H1 (cell line): ENCODE measurements at regions not wholly inside any gene's neighbourhood (a gene's known extent, or its start where the extent isn't known, plus 50 kb on each side); places are given as distances from the start of the nearest gene placed in this dataset.

ENCODE experiments used
- CTCF ChIA-PET: fragments of 300-600 bp; sonication (Branson Sonifier 250); formaldehyde crosslinking; loops from one replicate; lab custom pipeline; 2021; ENCODE audit not compliant: partially characterized antibody; lab: Charles Lee
- POLR2A ChIA-PET: fragments of 300-600 bp; sonication (Branson Sonifier 250); formaldehyde crosslinking; loops from one replicate; lab custom pipeline; 2021; ENCODE audit warnings: inconsistent platforms; ENCODE audit not compliant: partially characterized antibody; lab: Charles Lee
- DNase-seq, 2 experiments: peaks; one replicate each; pipeline versions ENCODE4 v3.0.0 to v3.0.0-alpha.2; 2010 to 2022; ENCODE audit warnings: low spot score in 2 of 2, low read depth in 1 of 2, mixed read lengths in 1 of 2
- FAIRE-seq: peaks from 2 replicates; lab custom pipeline; 2011; peaks lifted over from hg19 to GRCh38; lab: Jason Lieb, UNC
- H2AFZ ChIP-seq: 2 replicates; pipeline ENCODE4 v1.8.1; 2012; ENCODE audit warnings: low read length, inconsistent platforms
- H2AK5ac ChIP-seq: 2 replicates; pipeline ENCODE4 v1.6.1; 2013; ENCODE audit warnings: low read depth, low read length
- H2BK120ac ChIP-seq: replicated peaks from 2 replicates; pipeline ENCODE3; 2013; ENCODE audit warnings: low read depth, low read length, inconsistent platforms
- H2BK12ac ChIP-seq: 2 replicates; pipeline ENCODE4 v1.6.1; 2013; ENCODE audit warnings: low read depth, low read length
- H2BK15ac ChIP-seq: 2 replicates; pipeline ENCODE4 v1.6.1; 2013; ENCODE audit warnings: low read length
- H2BK20ac ChIP-seq: 2 replicates; pipeline ENCODE4 v1.6.1; 2013; ENCODE audit warnings: low read length
- H2BK5ac ChIP-seq: 2 replicates; pipeline ENCODE4 v1.6.1; 2013; ENCODE audit warnings: low read depth, low read length
- H3K14ac ChIP-seq: 2 replicates; pipeline ENCODE4 v1.6.1; 2013; ENCODE audit warnings: inconsistent platforms; ENCODE audit not compliant: insufficient read length
- H3K18ac ChIP-seq: 2 replicates; pipeline ENCODE4 v1.6.1; 2013; ENCODE audit warnings: low read length; ENCODE audit errors: extremely low read depth
- H3K23ac ChIP-seq: 2 replicates; pipeline ENCODE4 v1.6.1; 2013; ENCODE audit warnings: inconsistent platforms; ENCODE audit not compliant: insufficient read length
- H3K23me2 ChIP-seq: 2 replicates; pipeline ENCODE4 v1.6.1; 2013; ENCODE audit warnings: low read depth, low read length
- H3K27ac ChIP-seq: 2 replicates; pipeline ENCODE4 v1.6.1; 2011; ENCODE audit warnings: low read depth, low read length, inconsistent platforms
- H3K27me3 ChIP-seq, 4 experiments: replicated peaks in 1 of 4; 1 replicate in 1 of 4; 2 replicates in 3 of 4; pipeline versions ENCODE4 v1.6.1 to v1.8.1; 2011 to 2013; ENCODE audit warnings: low read length in 3 of 4, mild to moderate bottlenecking in 3 of 4, inconsistent platforms in 2 of 4, mixed read lengths in 2 of 4, moderate library complexity in 1 of 4; ENCODE audit not compliant: control insufficient read depth in 3 of 4, insufficient read depth in 3 of 4; ENCODE audit errors: extremely low read depth in 1 of 4
- H3K36me3 ChIP-seq, 4 experiments: 2 replicates each; pipeline versions ENCODE4 v1.6.1 to v1.8.1; 2011 to 2013; ENCODE audit warnings: mild to moderate bottlenecking in 4 of 4, low read length in 3 of 4, moderate library complexity in 2 of 4, control low read depth in 1 of 4, inconsistent platforms in 1 of 4; ENCODE audit not compliant: insufficient read depth in 4 of 4, control insufficient read depth in 2 of 4
- H3K4ac ChIP-seq: replicated peaks from 2 replicates; pipeline ENCODE3; 2013; ENCODE audit warnings: low read length, low read depth, mixed read lengths, inconsistent platforms; ENCODE audit not compliant: insufficient read length
- H3K4me1 ChIP-seq, 4 experiments: replicated peaks in 1 of 4; 1 replicate in 1 of 4; 2 replicates in 3 of 4; pipeline versions ENCODE4 v1.6.1 to v1.8.1; 2011 to 2013; ENCODE audit warnings: low read length in 3 of 4, inconsistent platforms in 2 of 4, mixed read lengths in 1 of 4; ENCODE audit not compliant: insufficient read depth in 4 of 4, control insufficient read depth in 3 of 4
- H3K4me2 ChIP-seq, 2 experiments: 2 replicates each; pipeline versions ENCODE4 v1.6.1 to v1.8.1; 2011 to 2013; ENCODE audit warnings: low read depth in 2 of 2, low read length in 2 of 2, control low read depth in 1 of 2, inconsistent platforms in 1 of 2, mild to moderate bottlenecking in 1 of 2; ENCODE audit not compliant: insufficient read depth in 1 of 2
- H3K4me3 ChIP-seq, 4 experiments: fragments of 200-600, 300-600 bp in 1 of 4; sonication (generic), shearing (Covaris generic), sonication (Bioruptor Twin) in 1 of 4; 2 replicates each; pipeline versions ENCODE4 v1.5.1 to v1.8.1; 2011 to 2016; ENCODE audit warnings: low read length in 4 of 4, low read depth in 3 of 4, control low read depth in 2 of 4, inconsistent platforms in 2 of 4, mild to moderate bottlenecking in 2 of 4, mixed read lengths in 1 of 4, moderate library complexity in 1 of 4; ENCODE audit not compliant: insufficient read depth in 2 of 4; ENCODE audit errors: extremely low read depth in 1 of 4
- H3K56ac ChIP-seq: replicated peaks from 2 replicates; pipeline ENCODE3; 2013; ENCODE audit warnings: low read depth, mild to moderate bottlenecking, mixed read lengths, low read length, inconsistent platforms; ENCODE audit not compliant: insufficient read length
- H3K79me1 ChIP-seq: 2 replicates; pipeline ENCODE4 v1.6.1; 2013; ENCODE audit warnings: low read depth, low read length, control low read depth
- H3K79me2 ChIP-seq, 2 experiments: 2 replicates each; pipeline versions ENCODE4 v1.6.1 to v1.8.1; 2012 to 2013; ENCODE audit warnings: low read length in 2 of 2, mild to moderate bottlenecking in 2 of 2, inconsistent platforms in 1 of 2; ENCODE audit not compliant: insufficient read depth in 2 of 2, control insufficient read depth in 1 of 2
- H3K9ac ChIP-seq, 4 experiments: replicated peaks in 1 of 4; 1 replicate in 1 of 4; 2 replicates in 3 of 4; pipeline versions ENCODE4 v1.6.1 to v1.8.1; 2011 to 2013; ENCODE audit warnings: low read depth in 3 of 4, low read length in 3 of 4, control low read depth in 2 of 4, mild to moderate bottlenecking in 2 of 4, moderate library complexity in 2 of 4, inconsistent platforms in 1 of 4; ENCODE audit errors: extremely low read depth in 1 of 4
- H3K9me3 ChIP-seq, 2 experiments: 2 replicates each; pipeline versions ENCODE4 v1.6.1 to v1.8.1; 2012 to 2013; ENCODE audit warnings: mild to moderate bottlenecking in 2 of 2, moderate library complexity in 2 of 2, control low read depth in 1 of 2, inconsistent platforms in 1 of 2, low read depth in 1 of 2, low read length in 1 of 2, mixed read lengths in 1 of 2; ENCODE audit not compliant: insufficient read depth in 2 of 2
- H4K20me1 ChIP-seq, 2 experiments: replicated peaks in 1 of 2; 2 replicates each; pipeline versions ENCODE3 to v1.8.1; 2011 to 2013; ENCODE audit warnings: inconsistent platforms in 2 of 2, low read length in 2 of 2, mild to moderate bottlenecking in 1 of 2; ENCODE audit not compliant: insufficient read depth in 2 of 2, control insufficient read depth in 1 of 2
- H4K5ac ChIP-seq: 2 replicates; pipeline ENCODE4 v1.6.1; 2013; ENCODE audit warnings: low read length, low read depth, mixed read lengths, inconsistent platforms; ENCODE audit not compliant: insufficient read length
- H4K8ac ChIP-seq: 2 replicates; pipeline ENCODE4 v1.8.0; 2013; ENCODE audit warnings: mild to moderate bottlenecking, moderate library complexity, low read length, inconsistent platforms; ENCODE audit not compliant: insufficient read depth; ENCODE audit errors: extremely low read depth
- H4K91ac ChIP-seq: replicated peaks from 2 replicates; pipeline ENCODE3; 2013; ENCODE audit warnings: low read length, mixed read lengths, inconsistent platforms; ENCODE audit not compliant: insufficient read length
- EZH2 ChIP-seq: fragments of 200-600 bp; sonication (generic); IDR thresholded peaks from 2 replicates; pipeline ENCODE4 v1.7.1; 2012; ENCODE audit warnings: low read depth, mild to moderate bottlenecking, moderate library complexity, low read length, inconsistent platforms; ENCODE audit not compliant: severe bottlenecking
- ZNF274 ChIP-seq: IDR thresholded peaks from 2 replicates; pipeline ENCODE4 v1.7.0; 2012; ENCODE audit warnings: low read length, borderline replicate concordance; ENCODE audit errors: extremely low read depth
- WGBS, 2 experiments: shearing (Covaris generic) in 1 of 2; methylation state at CpG; one replicate each; pipeline versions ENCODE4 v1.1.6 to v1.1.7; 2013 to 2015; ENCODE audit warnings: low lambda C conversion rate in 2 of 2, mixed read lengths in 2 of 2, inconsistent platforms in 1 of 2, low coverage in 1 of 2, missing lambda C conversion rate in 1 of 2; ENCODE audit not compliant: insufficient replicate concordance in 2 of 2, insufficient coverage in 1 of 2, insufficient read length in 1 of 2; ENCODE audit errors: extremely low coverage in 1 of 2, missing lambda C conversion rate in 1 of 2; 5-methylcytosine and 5-hydroxymethylcytosine counted together

- Histone ChIP-seq H2AK5ac (no peak overlapping the region), H3K4me2 (no peak overlapping the region), H4K8ac (no peak overlapping the region), H3K9ac (no peak overlapping the region), H3K9me3 (no peaks in the 10 kb centered on the region; a peak in 1 of 4 replicates), H3K36me3 (peaks cover 0 to 3% (median 0%) of the 10 kb centered on the region in 4 experiments; a peak in 1 of 8 replicates), H3K79me1 (no peaks in the 10 kb centered on the region), H3K14ac (no peak overlapping the region), H2BK5ac (no peak overlapping the region), H2AFZ (no peak overlapping the region), H3K18ac (no peak overlapping the region), H4K20me1 (no peaks in the 10 kb centered on the region), H3K27ac (no peak overlapping the region), H3K27me3 (no peaks in the 10 kb centered on the region), H2BK20ac (no peak overlapping the region), H3K56ac (no peak overlapping the region), H4K91ac (no peak overlapping the region), H3K4me3 (no peak overlapping the region), H2BK120ac (no peak overlapping the region), H3K4me1 (peaks cover 0 to 2% (median 1%) of the 10 kb centered on the region in 4 experiments; a peak in 3 of 7 replicates), H2BK15ac (no peak overlapping the region), H2BK12ac (no peak overlapping the region), H3K23me2 (no peaks in the 10 kb centered on the region), H3K79me2 (no peaks in the 10 kb centered on the region), H3K23ac (no peak overlapping the region), H3K4ac (no peak overlapping the region), H4K5ac (no peak overlapping the region)
- ChIA-PET CTCF (interaction anchor here (1.3 kb wide), 1 partner anchor 8 kb away, joined by 3 read pairs; no protein-coding TSS in a partner anchor), POLR2A (no interaction called here)
- DNase-seq (no peak), FAIRE-seq (no peak)
- WGBS, 2 experiments, result 100% methylated on average over 1 of the region's 1 CpG; no CpG with 5 or more reads in 1 of the 2 experiments
- TF ChIP-seq EZH2 (no peak), ZNF274 (no peak)
Measured at GRCh38 chr13:99133230-99133629, 67.4 kb upstream of the UBAC2 start.
